Gastroesophageal sphincter (tissue), 4 donors: ENCODE measurements at regions not wholly inside any gene's neighbourhood (a gene's known extent, or its start where the extent isn't known, plus 50 kb on each side); places are given as distances from the start of the nearest gene placed in this dataset.
"Not testable (repeated sequence)": the region's sequence is repeated elsewhere in the genome, so short reads cannot be mapped to it uniquely, and the experiment has no call there.

Source experiments
- ATAC-seq: fragments of 150-250 bp; one replicate; pipeline ENCODE4 v1.9.1; 2016; ENCODE audit warnings: mild to moderate bottlenecking, moderate library complexity
- H3K27ac ChIP-seq, 4 donors: fragments of 200-600 bp; sonication (generic) in 3 of 4; 1 replicate in 3 of 4; 2 replicates in 1 of 4; pipeline ENCODE4 v1.5.1; 2016 to 2019
- H3K27me3 ChIP-seq: fragments of 200-600 bp; sonication (generic); one replicate; pipeline ENCODE4 v1.5.1; 2019
- H3K36me3 ChIP-seq, 2 donors: fragments of 200-600 bp; sonication (generic); one replicate each; pipeline ENCODE4 v1.5.1; 2019; ENCODE audit warnings: control low read depth in 1 of 2
- H3K4me1 ChIP-seq, 3 donors: fragments of 200-600 bp; sonication (generic); 1 replicate in 2 of 3; 2 replicates in 1 of 3; pipeline ENCODE4 v1.5.1; 2016 to 2019; ENCODE audit warnings: control low read depth in 2 of 3
- H3K4me3 ChIP-seq, 2 donors: fragments of 200-600 bp; sonication (generic); one replicate each; pipeline ENCODE4 v1.5.1; 2019; ENCODE audit warnings: mild to moderate bottlenecking in 1 of 2, moderate library complexity in 1 of 2
- H3K9me3 ChIP-seq, 3 donors: fragments of 200-600 bp; sonication (generic); one replicate each; pipeline ENCODE4 v1.5.1; 2017 to 2019; ENCODE audit warnings: control low read depth in 2 of 3
- EP300 ChIP-seq: sonication (generic); formaldehyde crosslinking; IDR thresholded peaks from one replicate; pipeline ENCODE4 v1.6.1; 2017; ENCODE audit warnings: antibody characterized with exemption, mild to moderate bottlenecking
- POLR2A ChIP-seq, 2 donors: fragments of 450-650 bp; IDR thresholded peaks; one replicate each; pipeline ENCODE4 v1.6.1; 2017; ENCODE audit warnings: antibody characterized with exemption in 2 of 2, mild to moderate bottlenecking in 2 of 2, moderate library complexity in 1 of 2
- POLR2AphosphoS5 ChIP-seq: sonication (generic); formaldehyde crosslinking; IDR thresholded peaks from one replicate; pipeline ENCODE4 v1.6.1; 2017; ENCODE audit warnings: antibody characterized with exemption
- WGBS, 2 donors: methylation state at CpG; one replicate each; pipeline ENCODE4 v1.1.5; 2018; ENCODE audit warnings: low coverage in 1 of 2; 5-methylcytosine and 5-hydroxymethylcytosine counted together
- TF ChIP-seq, protein P1 (sequence below), 4 experiments: fragments of 200-600 bp in 2 of 4; fragments of 450-650 bp in 2 of 4; sonication (generic) in 1 of 4; IDR thresholded peaks; one replicate each; pipeline ENCODE4 v1.5.1; 2017 to 2019; ENCODE audit warnings: antibody characterized with exemption in 4 of 4, mild to moderate bottlenecking in 2 of 4, moderate library complexity in 2 of 4

DNA sequence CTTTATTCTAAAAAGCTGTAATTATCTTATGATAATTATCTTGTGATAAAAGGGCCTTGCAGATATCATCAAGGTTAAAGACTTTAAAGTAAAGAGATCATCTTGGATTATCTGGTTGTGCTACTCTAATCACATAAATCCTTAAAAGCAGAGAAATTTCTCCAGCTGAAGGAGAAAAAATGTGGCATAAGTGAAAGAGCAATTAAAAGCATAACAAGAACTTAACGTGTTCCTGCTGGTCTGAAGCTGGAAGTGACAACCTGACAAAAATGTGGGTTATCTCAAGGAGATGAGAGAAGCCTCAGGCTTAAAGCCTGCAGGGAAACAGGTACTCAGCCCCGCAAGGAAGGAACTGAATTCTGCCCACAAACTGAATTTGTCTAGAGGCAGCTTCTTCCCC, 449.1 kb upstream of the NDST4 start:
- 0 to 13% methylated on average over 2 of the region's 2 CpGs for WGBS, 2 donors
- ATAC-seq = no peak

DNA sequence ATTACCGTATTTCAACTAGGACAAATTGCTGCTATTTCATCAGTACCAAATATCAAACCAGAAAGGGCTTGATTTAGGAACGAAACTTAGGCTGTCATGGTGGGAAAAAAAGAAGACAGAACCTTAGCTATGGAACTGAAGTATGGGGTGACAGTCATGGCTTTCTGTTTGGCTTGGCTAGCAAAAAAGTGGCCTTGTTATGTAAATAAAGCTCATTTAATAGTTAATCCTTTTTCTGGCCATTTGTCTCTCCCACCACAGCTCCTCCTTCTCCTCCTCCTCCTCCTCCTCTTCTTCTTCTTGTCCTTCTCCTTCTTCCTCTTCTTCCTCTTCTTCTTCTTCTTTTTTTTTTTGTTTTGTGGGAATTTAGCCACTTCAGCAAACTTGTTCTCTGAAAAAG, 434.7 kb upstream of the NDST4 start:
- H3K27me3 ChIP-seq = no peaks in the 10 kb centered on the region
- WGBS, 2 donors = 59 to 91% methylated on average over 2 of the region's 2 CpGs
- ATAC-seq = no peak
- no peaks in the 10 kb centered on the region for H3K9me3 ChIP-seq
- H3K4me3 ChIP-seq = no peak overlapping the region
- no peaks in the 10 kb centered on the region for H3K36me3 ChIP-seq
- no peak for TF ChIP-seq EP300
- no peak for TF ChIP-seq POLR2A (IDR thresholded peaks at IDR 0.05)
- TF ChIP-seq POLR2AphosphoS5 = no peak
- TF ChIP-seq, protein P1, sequence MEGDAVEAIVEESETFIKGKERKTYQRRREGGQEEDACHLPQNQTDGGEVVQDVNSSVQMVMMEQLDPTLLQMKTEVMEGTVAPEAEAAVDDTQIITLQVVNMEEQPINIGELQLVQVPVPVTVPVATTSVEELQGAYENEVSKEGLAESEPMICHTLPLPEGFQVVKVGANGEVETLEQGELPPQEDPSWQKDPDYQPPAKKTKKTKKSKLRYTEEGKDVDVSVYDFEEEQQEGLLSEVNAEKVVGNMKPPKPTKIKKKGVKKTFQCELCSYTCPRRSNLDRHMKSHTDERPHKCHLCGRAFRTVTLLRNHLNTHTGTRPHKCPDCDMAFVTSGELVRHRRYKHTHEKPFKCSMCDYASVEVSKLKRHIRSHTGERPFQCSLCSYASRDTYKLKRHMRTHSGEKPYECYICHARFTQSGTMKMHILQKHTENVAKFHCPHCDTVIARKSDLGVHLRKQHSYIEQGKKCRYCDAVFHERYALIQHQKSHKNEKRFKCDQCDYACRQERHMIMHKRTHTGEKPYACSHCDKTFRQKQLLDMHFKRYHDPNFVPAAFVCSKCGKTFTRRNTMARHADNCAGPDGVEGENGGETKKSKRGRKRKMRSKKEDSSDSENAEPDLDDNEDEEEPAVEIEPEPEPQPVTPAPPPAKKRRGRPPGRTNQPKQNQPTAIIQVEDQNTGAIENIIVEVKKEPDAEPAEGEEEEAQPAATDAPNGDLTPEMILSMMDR (IDR thresholded peaks at IDR 0.05) = no peak
- H3K27ac ChIP-seq = no peak overlapping the region
- H3K4me1 ChIP-seq = no peaks in the 10 kb centered on the region

More for the DNA sequence above, 449.1 kb upstream of the NDST4 start:
- Histone ChIP-seq H3K4me1 (no peaks in the 10 kb centered on the region), H3K9me3 (no peaks in the 10 kb centered on the region), H3K36me3 (no peaks in the 10 kb centered on the region), H3K27ac (no peak overlapping the region), H3K27me3 (no peaks in the 10 kb centered on the region), H3K4me3 (no peak overlapping the region)
- TF ChIP-seq, protein P1 (IDR thresholded peaks at IDR 0.05) = no peak
- TF ChIP-seq POLR2A (IDR thresholded peaks at IDR 0.05) = no peak
- TF ChIP-seq POLR2AphosphoS5 = no peak
- no peak for TF ChIP-seq EP300

DNA sequence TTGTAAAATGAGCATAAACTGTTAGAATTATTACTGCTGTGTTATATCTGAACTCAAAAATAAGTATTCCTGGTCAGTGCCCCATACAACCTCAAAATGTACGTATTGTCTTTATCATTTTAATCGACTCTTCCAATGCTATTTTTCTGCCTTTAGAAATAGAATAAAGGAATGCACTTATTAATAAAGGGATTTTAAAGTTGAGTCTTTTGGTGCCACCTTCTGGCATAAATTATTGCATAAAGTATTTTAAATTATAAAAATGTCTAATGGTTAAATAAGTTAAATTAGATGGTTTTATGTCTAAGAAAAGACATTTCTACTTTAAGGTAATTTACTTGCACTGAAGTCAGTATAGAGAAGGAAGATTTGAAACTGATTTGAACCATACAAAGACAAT, 424.0 kb upstream of the NDST4 start:
- H3K27ac ChIP-seq = no peak overlapping the region
- no peaks in the 10 kb centered on the region for H3K4me1 ChIP-seq
- WGBS, 2 donors = 39 to 53% methylated on average over 2 of the region's 2 CpGs
- no peaks in the 10 kb centered on the region for H3K27me3 ChIP-seq
- H3K4me3 ChIP-seq = no peak overlapping the region
- H3K9me3 ChIP-seq = no peaks in the 10 kb centered on the region
- no peaks in the 10 kb centered on the region for H3K36me3 ChIP-seq
- ATAC-seq = no peak
- TF ChIP-seq, protein P1 (IDR thresholded peaks at IDR 0.05) = no peak
- TF ChIP-seq POLR2AphosphoS5 (no peak), EP300 (no peak), POLR2A (IDR thresholded peaks at IDR 0.05) (no peak)

DNA sequence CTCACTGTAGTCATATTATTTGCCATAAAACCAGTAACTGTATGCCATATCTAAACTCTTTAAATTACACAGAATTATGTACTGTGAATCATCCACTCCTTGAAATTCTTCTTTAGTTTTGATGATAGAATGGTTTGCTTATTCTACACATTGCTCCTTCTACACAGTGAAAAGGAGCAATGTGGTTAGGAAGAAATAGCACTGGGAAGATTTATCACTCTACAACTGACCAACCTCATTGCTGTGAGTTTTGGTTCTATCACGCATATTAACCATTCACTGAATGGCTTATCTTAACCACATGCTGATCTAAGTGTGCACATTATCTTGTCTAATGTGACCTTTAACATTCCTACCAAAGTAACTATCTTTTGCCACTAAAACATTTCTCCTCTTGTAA, 415.7 kb upstream of the NDST4 start:
- Histone ChIP-seq H3K4me3 (no peak overlapping the region), H3K36me3 (no peaks in the 10 kb centered on the region), H3K4me1 (no peaks in the 10 kb centered on the region), H3K9me3 (no peaks in the 10 kb centered on the region), H3K27me3 (no peaks in the 10 kb centered on the region), H3K27ac (no peak overlapping the region)
- no peak for ATAC-seq
- TF ChIP-seq, protein P1 (IDR thresholded peaks at IDR 0.05) = no peak
- TF ChIP-seq POLR2AphosphoS5 = no peak
- WGBS, 2 donors = 100% methylated on average over 1 of the region's 1 CpG

DNA sequence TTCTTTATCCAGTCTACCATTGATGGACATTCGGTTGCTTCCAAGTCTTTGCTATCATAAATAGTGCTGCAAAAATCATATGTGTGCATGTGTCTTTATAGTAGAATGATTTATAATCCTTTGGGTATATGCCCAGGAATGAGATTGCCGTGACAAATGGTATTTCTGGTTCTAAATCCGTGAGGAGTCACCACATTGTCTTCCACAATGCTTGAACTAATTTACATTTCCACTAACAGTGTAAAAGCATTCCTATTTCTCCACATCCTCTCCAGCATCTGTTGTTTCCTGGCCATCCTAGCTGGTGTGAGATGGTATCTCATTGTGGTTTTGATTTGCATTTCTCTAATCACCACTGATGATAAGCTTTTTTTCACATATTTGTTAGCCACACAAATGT, 406.1 kb upstream of the NDST4 start:
- 64 to 69% methylated on average over 3 of the region's 3 CpGs for WGBS, 2 donors
- not testable (repeated sequence) for H3K27ac ChIP-seq, H3K27me3 ChIP-seq, H3K4me1 ChIP-seq, H3K36me3 ChIP-seq, H3K4me3 ChIP-seq, H3K9me3 ChIP-seq, ATAC-seq

DNA sequence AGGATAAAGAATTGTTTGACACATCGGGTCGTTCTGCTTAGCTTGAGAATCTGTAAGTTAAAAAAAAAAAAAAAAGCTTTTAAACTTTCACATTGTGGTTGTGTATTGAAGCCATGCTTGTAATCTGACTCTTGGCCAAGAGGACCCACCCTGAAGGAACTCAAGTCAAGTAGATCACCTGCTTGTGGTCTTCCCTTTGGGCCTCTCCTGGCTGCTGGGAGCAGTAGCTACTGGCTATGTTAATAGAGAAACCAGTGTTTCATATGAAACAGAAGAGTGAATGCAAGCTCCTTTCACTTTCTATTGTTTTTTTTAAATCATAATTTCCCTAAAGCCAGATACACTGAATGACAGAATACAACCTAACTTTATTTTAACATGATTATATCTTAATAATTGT, 402.4 kb upstream of the NDST4 start:
- WGBS, 2 donors = 4 to 44% methylated on average over 2 of the region's 2 CpGs
- Histone ChIP-seq H3K4me3 (no peak overlapping the region), H3K27me3 (no peaks in the 10 kb centered on the region), H3K27ac (no peak overlapping the region), H3K4me1 (no peaks in the 10 kb centered on the region), H3K36me3 (no peaks in the 10 kb centered on the region), H3K9me3 (no peaks in the 10 kb centered on the region)
- no peak for ATAC-seq
- TF ChIP-seq POLR2AphosphoS5 = no peak
- TF ChIP-seq POLR2A (IDR thresholded peaks at IDR 0.05) = no peak
